ENCODE measurements at regions not wholly inside any gene's neighbourhood (a gene's known extent, or its start where the extent isn't known, plus 50 kb on each side); places are given as distances from the start of the nearest gene placed in this dataset.
"Not testable (repeated sequence)": the region's sequence is repeated elsewhere in the genome, so short reads cannot be mapped to it uniquely, and the experiment has no call there.

DNA sequence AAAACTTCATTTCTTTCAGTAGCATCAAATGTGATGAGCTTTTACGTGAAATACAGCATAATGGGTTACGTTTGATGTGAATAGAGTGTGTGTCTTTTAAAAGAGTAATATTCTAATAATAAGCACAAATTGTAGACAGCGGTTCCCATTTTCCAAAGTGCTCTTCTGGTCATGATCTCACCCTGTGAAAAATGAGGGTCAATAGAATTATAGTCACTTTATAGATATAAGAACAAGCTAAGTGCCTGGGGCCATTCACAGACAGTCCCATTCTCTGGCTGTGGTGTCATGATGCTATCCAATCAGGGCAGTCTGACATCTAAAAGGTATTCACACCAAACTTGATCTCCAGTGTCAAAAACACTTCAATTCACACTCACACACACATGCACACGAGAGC is 830.8 kb upstream of the AUTS2 start:
- H3K27me3 ChIP-seq = no peaks in the 10 kb centered on the region

DNA sequence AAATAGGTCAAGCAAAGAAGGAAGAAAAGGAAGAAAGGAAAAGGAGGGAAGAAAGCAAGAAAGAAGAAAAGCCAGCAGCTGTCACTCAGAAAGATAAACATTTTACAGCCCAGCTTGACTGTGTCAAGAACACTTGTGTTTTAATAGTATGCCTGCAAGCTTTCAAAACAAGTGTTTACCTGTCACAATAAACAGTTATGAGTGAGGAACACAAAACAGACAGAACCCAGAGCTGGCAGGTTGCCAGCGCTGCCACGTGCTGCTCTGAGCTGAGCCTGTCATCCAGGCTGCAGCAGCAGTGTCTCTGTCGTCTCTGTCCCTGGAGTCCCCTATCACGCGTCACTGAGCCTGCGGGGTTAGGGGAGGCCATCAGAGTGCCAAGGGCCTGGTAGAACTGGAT is 827.6 kb upstream of the AUTS2 start:
- no peak for DNase-seq (ENCODE audit: low spot score)
- H3K36me3 ChIP-seq = no peaks in the 10 kb centered on the region
- H3K27ac ChIP-seq = no peak overlapping the region
- TF ChIP-seq, protein P1, sequence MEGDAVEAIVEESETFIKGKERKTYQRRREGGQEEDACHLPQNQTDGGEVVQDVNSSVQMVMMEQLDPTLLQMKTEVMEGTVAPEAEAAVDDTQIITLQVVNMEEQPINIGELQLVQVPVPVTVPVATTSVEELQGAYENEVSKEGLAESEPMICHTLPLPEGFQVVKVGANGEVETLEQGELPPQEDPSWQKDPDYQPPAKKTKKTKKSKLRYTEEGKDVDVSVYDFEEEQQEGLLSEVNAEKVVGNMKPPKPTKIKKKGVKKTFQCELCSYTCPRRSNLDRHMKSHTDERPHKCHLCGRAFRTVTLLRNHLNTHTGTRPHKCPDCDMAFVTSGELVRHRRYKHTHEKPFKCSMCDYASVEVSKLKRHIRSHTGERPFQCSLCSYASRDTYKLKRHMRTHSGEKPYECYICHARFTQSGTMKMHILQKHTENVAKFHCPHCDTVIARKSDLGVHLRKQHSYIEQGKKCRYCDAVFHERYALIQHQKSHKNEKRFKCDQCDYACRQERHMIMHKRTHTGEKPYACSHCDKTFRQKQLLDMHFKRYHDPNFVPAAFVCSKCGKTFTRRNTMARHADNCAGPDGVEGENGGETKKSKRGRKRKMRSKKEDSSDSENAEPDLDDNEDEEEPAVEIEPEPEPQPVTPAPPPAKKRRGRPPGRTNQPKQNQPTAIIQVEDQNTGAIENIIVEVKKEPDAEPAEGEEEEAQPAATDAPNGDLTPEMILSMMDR (IDR thresholded peaks at IDR 0.05) = no peak
- no peaks in the 10 kb centered on the region for H3K9me3 ChIP-seq
- H3K4me3 ChIP-seq = no peak overlapping the region
- H3K4me1 ChIP-seq = peaks cover 0 to 8% of the 10 kb centered on the region in 2 donors
- H3K27me3 ChIP-seq = no peaks in the 10 kb centered on the region

More for the DNA sequence above, 830.8 kb upstream of the AUTS2 start:
- no peak overlapping the region for H3K27ac ChIP-seq
- no peak for DNase-seq (ENCODE audit: low spot score)
- TF ChIP-seq, protein P1 (IDR thresholded peaks at IDR 0.05) = no peak
- peaks cover 0 to 8% of the 10 kb centered on the region in 2 donors for H3K4me1 ChIP-seq
- H3K36me3 ChIP-seq = no peaks in the 10 kb centered on the region
- H3K4me3 ChIP-seq = no peak overlapping the region
- H3K9me3 ChIP-seq = peaks cover 0 to 12% of the 10 kb centered on the region in 2 donors

DNA sequence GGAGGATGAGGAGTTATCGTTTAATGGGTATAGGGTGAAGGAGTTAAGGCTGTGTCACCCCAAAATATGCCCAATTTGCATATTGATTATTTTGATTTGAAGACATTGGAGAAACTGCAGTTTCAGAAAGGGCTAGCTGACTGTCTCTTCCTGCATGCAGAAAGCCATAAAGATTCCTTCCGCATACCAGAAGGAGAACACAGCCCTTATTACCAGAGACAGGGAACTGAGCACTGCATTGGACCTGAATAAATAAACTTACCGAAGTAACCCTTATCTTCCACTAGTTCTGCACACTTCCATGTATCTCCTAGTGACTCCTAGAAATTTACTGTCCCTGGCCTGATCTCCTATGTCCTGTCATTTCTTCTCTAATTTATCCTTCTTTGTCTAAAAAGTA is 821.9 kb upstream of the AUTS2 start:
- no peaks in the 10 kb centered on the region for H3K9me3 ChIP-seq
- TF ChIP-seq, protein P1 (IDR thresholded peaks at IDR 0.05) = no peak
- H3K27ac ChIP-seq = no peak overlapping the region
- H3K36me3 ChIP-seq = no peaks in the 10 kb centered on the region
- no peaks in the 10 kb centered on the region for H3K27me3 ChIP-seq
- no peak overlapping the region for H3K4me3 ChIP-seq
- H3K4me1 ChIP-seq = no peaks in the 10 kb centered on the region
- no peak for DNase-seq (ENCODE audit: low spot score)

- Histone ChIP-seq H3K27me3 (no peaks in the 10 kb centered on the region), H3K27ac (no peak overlapping the region), H3K9me3 (no peaks in the 10 kb centered on the region), H3K4me3 (no peak overlapping the region), H3K36me3 (no peaks in the 10 kb centered on the region), H3K4me1 (no peaks in the 10 kb centered on the region)
- DNase-seq (ENCODE audit: low spot score) = no peak
- TF ChIP-seq, protein P1 (IDR thresholded peaks at IDR 0.05) = no peak
Observed at GRCh38 chr7:68783684-68784083, 814.6 kb upstream of the AUTS2 start.

- H3K36me3 ChIP-seq = no peaks in the 10 kb centered on the region
- H3K27ac ChIP-seq = no peak overlapping the region
- no peaks in the 10 kb centered on the region for H3K4me1 ChIP-seq
- no peaks in the 10 kb centered on the region for H3K9me3 ChIP-seq
- H3K27me3 ChIP-seq = no peaks in the 10 kb centered on the region
- H3K4me3 ChIP-seq = no peak overlapping the region
- TF ChIP-seq, protein P1 (IDR thresholded peaks at IDR 0.05) = no peak
- no peak for DNase-seq (ENCODE audit: low spot score)
Observed at GRCh38 chr7:68785036-68785435, 813.2 kb upstream of the AUTS2 start.

DNA sequence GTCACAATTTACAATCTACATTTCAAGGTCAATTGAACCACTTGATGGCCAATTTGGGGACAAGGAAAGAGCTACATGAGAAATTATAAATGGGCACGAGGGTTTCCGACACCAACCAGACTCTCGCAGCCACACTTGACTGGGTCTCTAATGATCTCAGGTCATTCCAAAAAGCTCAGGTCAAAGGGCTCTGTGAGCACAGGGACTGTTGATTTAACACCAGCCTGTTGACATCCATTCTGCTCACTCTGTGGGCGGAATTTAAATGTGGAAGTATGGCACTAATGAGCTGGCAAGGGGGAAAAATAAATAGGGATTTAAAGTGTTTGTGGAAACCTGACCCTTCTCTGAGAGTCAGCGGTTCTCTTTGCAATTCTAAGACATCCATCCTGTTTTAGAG is 810.7 kb upstream of the AUTS2 start:
- DNase-seq (ENCODE audit: low spot score) = no peak
- Histone ChIP-seq H3K4me3 (no peak overlapping the region), H3K9me3 (no peaks in the 10 kb centered on the region), H3K36me3 (no peaks in the 10 kb centered on the region), H3K4me1 (no peaks in the 10 kb centered on the region), H3K27ac (no peak overlapping the region), H3K27me3 (no peaks in the 10 kb centered on the region)
- TF ChIP-seq, protein P1 (IDR thresholded peaks at IDR 0.05) = no peak

- DNase-seq (ENCODE audit: low spot score); H3K27me3 ChIP-seq; H3K9me3 ChIP-seq; H3K4me1 ChIP-seq; H3K36me3 ChIP-seq; H3K27ac ChIP-seq; H3K4me3 ChIP-seq: not testable (repeated sequence)
Observed at GRCh38 chr7:68788529-68788928, 809.7 kb upstream of the AUTS2 start.
